GM19395 (cell line): ENCODE measurements at regions not wholly inside any gene's neighbourhood (a gene's known extent, or its start where the extent isn't known, plus 50 kb on each side); places are given as distances from the start of the nearest gene placed in this dataset.
A peak's percentile ranks its signal among the peaks of the same experiment; 100 is the strongest.
"Not testable (repeated sequence)": the region's sequence is repeated elsewhere in the genome, so short reads cannot be mapped to it uniquely, and the experiment has no call there.

ENCODE experiments used
- ATAC-seq: cut with Tn5 transposase; IDR thresholded peaks from one replicate; pipeline ENCODE4 v1.9.1; 2021; ENCODE audit warnings: mild to moderate bottlenecking, moderate library complexity; ENCODE audit not compliant: unreplicated experiment

DNA sequence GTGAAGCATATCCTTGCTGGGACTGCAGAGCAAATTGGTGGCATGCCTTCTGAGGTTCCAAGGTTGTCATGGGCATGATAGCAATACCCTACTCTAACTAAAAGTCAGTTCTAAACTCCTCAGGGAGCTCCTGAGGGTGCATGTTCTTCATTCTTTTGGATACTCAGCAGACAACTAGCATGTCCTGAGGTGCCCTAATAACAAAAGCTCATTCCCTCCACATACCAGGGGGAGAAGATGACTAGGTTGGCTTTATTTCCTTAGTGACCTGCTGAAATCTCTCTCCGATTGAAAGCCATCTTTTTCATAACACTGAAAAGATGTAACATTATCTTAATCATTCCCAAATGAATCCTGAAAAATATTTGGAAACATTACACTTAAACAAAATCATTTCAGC lies 188.7 kb upstream of the IGF1 start:
- ATAC-seq, result no peak

DNA sequence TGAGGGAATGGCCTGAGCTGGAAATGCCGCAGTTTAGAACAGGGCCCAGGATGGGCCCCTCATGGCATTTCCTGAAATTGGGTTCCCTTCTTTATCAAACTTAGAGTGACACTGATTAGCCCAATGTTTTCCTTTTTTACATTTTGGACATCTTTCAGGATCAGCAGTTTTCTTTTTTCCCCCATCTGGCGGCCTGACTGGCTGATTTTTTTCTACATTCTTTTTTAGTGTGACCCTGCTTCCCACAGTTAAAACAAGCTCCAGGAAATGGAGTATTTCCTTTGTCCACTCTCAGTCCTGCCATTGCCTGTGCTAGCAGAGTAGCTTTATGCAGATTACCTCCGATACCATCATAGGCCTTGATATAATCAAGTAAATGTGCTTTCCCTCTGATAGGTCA lies 185.8 kb upstream of the IGF1 start:
- not testable (repeated sequence) for ATAC-seq

DNA sequence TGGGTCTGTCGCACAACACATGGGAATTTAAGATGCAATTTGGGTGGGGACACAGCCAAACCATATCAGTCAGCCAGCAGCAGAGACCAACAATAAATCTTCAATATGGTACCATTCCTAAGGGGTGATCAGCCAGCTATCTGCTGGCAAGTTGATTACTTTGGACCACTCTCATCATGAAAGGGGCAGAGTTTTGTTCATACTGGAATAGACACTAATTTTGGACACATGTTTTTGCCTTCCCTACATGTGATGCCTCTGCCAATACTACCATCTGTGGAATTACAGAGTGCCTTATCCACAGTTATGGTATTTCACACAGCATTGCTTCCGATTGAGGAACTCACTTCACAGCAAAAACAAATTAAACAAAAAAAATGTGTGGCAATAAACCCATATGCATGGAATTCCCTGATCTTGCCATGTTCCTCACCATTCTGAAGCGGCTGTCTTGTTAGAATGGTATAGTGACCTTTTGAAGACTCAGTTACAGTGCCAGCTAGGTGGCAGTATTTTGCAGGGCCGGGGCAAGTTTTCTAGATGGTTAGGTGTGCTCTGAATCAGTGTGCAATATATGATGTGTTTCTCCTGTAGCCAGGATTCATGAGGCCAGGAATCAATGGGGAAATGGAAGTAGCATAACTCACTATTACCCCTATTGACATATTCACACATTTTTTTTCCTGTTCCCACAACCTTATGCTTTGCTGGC lies 179.0 kb upstream of the IGF1 start:
- ATAC-seq, result no peak

DNA sequence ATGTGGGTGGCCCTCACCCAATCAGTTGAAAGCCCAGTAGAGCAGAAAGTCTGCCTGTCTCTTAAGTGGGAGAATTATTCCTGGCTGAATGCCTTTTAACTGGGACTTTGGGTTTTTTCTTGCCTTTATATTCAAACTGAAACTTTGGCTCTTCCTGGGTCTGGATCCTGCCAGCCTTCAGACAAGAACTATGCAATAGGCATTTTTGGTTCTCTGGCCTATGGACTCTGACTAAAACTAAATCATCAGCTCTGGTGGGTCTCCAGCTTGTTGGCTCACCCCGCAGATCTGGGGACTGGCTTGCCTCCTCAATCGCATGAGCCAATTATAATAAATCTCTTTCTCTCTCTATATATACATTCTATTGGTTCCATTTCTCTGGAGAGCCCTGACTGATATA lies 173.0 kb upstream of the IGF1 start:
- ATAC-seq, result no peak

DNA sequence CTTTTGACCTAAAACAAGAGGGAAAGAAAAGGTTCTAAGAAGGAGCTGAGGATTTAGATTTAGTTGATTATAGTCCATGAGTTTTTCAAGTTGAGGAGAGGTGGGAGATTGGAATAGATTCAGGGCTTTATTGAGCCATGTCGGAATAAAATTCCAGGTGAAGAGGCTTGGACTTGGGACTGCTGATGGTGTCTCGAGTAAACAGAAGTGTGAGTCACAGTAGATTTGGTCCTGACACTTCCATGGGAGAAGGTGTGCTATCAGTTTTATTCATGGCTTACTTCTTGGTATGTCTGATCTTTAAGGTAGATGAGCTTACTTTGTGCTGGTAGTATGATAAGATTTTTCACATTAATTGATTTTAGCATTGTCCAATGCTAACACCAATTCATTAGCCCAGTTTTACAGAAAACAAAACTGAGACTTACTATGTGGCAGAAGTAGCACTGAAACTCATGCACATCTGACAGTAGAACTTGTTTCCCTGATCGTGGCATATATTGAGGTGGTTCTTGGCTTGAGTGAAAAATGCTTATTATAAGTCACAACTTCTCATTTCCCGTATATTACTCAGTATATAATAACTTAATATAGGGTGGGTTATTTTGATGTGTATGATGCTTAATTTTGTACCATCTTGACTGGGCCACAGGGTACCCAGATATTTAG lies 172.4 kb upstream of the IGF1 start:
- peak; percentile 93 for ATAC-seq

GRCh38 chr12:102645968-102646367 lies 165.6 kb upstream of the IGF1 start:
- no peak for ATAC-seq

DNA sequence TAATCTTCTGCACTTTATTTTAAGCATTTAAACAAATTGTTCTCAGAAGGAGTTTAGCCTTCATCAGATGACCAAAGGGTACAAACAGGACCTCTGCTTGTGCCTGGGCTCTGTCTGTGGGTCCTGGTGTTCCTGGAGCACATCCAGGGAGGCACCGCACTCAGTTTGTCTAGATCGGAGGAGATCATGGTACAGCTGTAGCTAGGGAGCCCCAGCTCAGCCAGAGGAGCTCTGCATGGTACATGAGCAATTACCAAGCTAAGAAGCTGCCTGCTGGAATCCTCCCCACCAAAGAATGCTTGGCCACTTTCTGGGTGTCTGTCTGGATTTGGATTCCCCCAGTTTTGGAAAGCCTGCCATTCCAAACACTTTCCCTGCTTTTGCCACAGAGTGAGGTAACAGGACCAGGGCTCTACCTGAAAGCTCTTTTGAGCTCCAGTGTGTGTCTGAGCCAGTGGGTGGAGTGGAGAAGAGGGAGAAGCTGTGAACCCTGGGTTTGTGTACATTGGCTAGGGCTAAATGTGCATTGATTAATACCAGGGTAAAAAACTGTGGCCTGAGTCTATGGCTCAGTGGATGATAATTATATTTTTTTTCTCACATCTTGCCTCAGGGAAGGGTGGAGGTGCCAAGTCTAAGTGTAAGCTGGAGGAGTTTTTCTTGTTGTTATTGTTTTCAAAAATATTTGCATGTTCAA lies 163.7 kb upstream of the IGF1 start:
- ATAC-seq, result no peak

DNA sequence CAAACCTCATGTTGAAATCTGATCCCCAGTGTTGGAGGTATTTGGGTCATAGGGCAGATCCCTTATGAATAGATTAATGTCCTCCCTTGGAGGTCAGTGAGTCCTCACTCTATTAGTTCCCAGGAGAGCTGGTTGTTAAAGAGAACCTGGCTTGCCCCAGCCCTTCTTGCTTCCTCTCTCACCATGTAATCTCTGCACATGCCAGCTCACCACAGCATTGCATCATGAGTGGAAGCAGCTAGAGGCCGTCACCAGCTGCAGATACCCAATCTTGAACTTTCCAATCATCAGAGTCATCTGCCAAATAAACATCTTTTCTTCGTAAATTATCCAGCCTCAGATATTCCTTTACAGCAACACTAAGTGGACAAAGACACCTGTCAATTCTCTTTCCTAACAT lies 161.8 kb upstream of the IGF1 start:
- no peak for ATAC-seq

DNA sequence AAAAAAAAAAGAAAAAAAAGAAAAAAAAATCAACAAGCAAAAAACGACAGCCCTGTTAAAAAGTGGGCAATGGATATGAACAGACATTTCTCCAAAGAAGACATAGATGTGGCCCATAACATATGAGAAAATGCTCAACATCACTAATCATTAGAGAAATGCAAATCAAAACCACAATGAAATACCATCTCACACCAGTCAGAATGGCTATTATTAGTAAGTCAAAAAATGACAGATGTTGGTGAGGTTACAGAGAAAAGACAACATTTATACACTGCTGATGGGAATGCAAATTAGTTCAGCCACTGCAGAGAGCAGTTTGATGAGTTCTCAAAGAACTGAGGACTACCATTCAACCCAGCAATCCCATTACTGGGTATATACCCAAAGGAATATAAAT lies 160.3 kb upstream of the IGF1 start:
- ATAC-seq, result peak; percentile 67

- no peak for ATAC-seq
Measured at GRCh38 chr12:102638777-102639176, 158.4 kb upstream of the IGF1 start.

- no peak for ATAC-seq
Measured at GRCh38 chr12:102633981-102634605, 153.7 kb upstream of the IGF1 start.

DNA sequence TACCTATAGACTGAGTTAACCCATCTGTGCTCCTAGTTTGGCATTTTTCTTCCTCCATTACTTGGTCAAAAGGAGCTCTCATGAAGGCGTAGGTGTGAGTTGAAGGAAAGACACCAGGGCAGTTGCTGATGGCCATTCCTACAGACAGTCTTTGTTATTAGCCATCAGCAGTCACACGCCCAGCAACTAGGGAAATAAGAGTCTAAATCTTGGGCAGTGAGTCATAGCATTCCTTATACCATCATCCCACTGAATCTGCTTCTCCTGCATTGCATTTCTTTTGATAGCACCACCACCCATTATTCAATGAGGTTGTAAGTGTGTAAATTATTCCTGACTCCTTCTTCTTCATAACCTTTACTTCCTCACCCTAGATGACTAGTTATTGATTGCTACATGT lies 150.9 kb upstream of the IGF1 start:
- ATAC-seq, result no peak

- ATAC-seq, result no peak
Measured at GRCh38 chr12:102629262-102629888, 149.0 kb upstream of the IGF1 start.

DNA sequence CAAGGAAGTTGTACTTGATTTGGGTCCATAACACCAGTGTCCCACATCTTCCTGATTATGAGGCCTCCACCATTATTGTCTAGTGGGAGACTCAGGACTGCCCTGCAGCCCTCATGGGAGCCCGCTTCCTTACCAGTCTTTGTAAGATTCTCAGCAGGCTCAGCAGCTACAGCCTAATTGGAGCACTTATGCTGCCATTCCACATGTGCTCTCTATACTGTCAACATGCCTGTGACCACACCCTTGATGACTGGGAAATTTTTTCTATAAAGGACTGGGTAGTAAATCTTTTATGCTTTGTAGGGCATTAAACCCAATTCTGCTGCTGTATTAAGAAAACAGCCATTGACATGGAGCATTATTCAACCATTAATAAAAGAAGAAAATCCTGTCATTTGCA lies 145.5 kb upstream of the IGF1 start:
- no peak for ATAC-seq

DNA sequence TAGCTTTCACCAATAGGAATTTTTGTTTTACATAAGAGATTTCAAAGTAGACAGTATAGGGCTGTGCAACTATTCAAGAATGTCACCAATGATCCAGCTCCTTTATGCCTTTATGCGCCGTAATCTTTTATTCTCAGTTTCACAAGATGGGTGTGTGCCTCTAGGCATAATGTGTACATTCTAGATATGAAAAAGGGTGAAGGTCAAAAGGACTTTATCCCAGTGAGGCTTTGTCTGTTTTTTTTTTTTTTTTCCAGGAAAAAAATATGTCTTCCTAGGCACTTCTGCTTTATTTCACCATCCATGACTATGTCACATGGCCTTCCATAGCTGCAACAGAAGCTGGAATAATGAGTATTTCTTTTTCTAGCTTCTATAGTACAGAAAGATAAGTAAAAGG lies 142.3 kb upstream of the IGF1 start:
- no peak for ATAC-seq

DNA sequence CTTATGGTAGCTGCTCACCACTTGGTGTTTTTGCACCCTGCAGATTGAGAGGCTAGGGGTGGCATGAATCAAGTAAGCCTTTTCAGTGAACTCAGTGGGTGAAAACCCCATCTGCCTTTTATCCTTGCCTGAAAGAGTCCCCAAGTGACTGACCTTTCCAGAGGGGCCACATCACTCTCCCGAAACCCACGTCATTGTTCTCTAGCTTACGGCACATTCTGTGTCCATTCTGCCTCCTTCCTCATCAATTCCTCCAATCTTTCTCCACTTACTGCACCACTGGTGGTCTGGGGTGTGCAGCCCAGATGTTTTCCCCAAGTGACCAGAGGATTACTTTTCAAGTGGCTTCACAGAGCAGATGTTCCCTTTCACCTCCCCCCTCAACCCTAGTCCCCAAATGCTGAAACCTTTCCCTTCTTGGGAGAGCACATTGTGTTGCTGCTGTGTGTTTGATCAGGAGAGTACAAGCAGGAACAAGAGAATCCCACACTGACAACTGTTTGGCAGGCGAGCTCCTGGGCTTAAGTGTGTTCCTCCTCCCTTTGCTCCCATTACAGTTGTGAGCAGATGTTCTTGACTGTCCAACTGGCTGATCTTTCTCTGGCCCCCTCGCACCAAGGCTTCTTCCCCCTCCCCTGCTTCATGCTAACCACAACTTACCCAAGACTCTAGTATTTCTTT lies 138.0 kb upstream of the IGF1 start:
- ATAC-seq, result no peak

GRCh38 chr12:102616692-102617091 lies 136.3 kb upstream of the IGF1 start:
- no peak for ATAC-seq

DNA sequence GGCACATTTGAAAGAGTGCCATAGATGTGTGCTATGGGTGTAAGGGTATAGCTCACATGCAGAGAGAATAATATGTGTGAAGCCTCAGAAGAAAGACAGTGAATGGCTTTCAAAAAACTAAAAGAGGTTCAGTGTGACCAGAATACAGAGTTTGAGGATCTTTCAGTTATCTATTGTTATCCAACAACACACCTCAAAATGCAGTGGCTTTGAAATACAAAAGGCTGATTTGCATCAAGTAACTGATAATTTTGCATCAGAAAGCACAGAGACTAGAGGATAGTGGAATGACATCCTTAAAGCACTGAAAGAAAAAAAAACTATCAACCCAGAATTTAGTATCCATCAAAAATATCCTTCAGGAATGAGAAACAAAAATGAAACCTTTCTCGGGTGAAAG lies 131.6 kb upstream of the IGF1 start:
- no peak for ATAC-seq

DNA sequence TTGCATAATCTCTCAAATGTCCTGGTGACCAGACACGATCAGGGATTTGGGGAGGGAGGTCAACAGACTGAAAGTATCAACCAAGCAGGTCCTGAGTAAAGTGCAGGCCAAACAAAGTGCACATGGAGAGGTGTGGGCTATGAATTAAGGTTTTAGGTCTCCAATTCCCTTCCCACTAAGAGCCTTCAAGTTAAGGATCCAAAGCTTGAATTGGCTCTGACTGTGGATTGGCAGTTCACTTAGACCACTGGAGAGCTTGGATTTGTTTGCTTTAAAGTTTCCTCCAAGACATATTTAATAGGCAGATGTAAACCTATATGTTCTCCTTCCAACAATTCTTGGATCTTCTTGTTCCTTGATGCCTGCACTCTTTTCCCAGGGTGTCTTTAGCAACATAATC lies 129.6 kb upstream of the IGF1 start:
- ATAC-seq, result no peak

DNA sequence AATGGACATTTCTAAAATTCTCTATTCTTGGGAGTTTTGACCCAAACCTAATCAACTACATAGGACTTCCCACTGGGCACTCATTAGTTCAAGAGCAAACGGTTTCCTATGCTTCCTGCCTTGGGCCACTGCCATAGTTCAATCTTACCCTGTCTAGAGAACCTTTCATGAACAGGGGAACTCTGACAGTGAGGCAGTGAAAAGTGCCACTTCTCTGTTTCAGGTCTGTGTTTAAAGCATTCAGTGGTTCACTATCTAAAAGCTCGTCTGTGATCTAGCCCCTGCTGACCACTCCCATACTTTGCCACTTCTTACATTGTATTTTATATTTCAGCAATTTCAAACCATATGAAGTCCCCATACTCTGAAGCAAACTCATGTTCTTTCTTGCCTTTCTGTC lies 122.7 kb upstream of the IGF1 start:
- ATAC-seq, result no peak

DNA sequence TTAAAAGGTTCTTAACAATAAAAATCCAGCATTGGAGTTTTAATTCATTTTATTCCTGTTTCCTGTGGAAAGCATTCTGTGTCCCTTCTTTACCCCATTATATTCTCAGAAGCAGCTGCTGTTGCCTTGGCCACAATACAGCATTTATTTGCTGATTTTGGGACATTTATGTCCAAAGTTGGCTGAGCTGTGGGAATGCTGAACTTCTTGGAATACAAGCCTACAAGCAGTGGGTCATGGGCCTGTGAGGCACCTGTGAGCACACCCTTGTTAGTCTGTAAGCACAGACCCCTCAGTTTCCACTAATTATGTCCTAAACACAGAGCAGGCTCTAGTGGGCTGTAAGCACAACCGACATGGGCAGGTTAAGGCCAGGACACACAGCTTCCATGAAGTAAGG lies 122.2 kb upstream of the IGF1 start:
- ATAC-seq, result no peak
